WERI-Rb-1 (cell line): ENCODE measurements at regions not wholly inside any gene's neighbourhood (a gene's known extent, or its start where the extent isn't known, plus 50 kb on each side); places are given as distances from the start of the nearest gene placed in this dataset.
"Not testable (repeated sequence)": the region's sequence is repeated elsewhere in the genome, so short reads cannot be mapped to it uniquely, and the experiment has no call there.

Experiments
- DNase-seq: peaks from one replicate; pipeline ENCODE4 v3.0.0-alpha.2; 2020
- H3K27ac ChIP-seq: fragments of 250-450 bp; sonication (Bioruptor Pico); 2 replicates; pipeline ENCODE4 v1.5.1; 2020; ENCODE audit warnings: mild to moderate bottlenecking, moderate library complexity
- H3K27me3 ChIP-seq: fragments of 250-450 bp; sonication (Bioruptor Pico); 2 replicates; pipeline ENCODE4 v1.5.1; 2021; ENCODE audit warnings: mild to moderate bottlenecking, low read depth, moderate library complexity; ENCODE audit not compliant: insufficient read depth, severe bottlenecking
- H3K36me3 ChIP-seq: fragments of 250-450 bp; sonication (Bioruptor Pico); 2 replicates; pipeline ENCODE4 v1.5.1; 2020; ENCODE audit warnings: mild to moderate bottlenecking, moderate library complexity
- H3K4me3 ChIP-seq: 2 replicates; pipeline ENCODE4 v1.5.1; 2011; ENCODE audit warnings: low read depth, mild to moderate bottlenecking, control low read depth, low read length
- H3K9me3 ChIP-seq: fragments of 250-450 bp; sonication (Bioruptor Pico); 2 replicates; pipeline ENCODE4 v1.5.1; 2021; ENCODE audit warnings: mild to moderate bottlenecking, moderate library complexity; ENCODE audit not compliant: severe bottlenecking
- CTCF ChIP-seq: IDR thresholded peaks from 2 replicates; pipeline ENCODE4 v1.5.1; 2011; ENCODE audit warnings: low read depth, mild to moderate bottlenecking, control low read depth, inconsistent platforms, low read length

DNA sequence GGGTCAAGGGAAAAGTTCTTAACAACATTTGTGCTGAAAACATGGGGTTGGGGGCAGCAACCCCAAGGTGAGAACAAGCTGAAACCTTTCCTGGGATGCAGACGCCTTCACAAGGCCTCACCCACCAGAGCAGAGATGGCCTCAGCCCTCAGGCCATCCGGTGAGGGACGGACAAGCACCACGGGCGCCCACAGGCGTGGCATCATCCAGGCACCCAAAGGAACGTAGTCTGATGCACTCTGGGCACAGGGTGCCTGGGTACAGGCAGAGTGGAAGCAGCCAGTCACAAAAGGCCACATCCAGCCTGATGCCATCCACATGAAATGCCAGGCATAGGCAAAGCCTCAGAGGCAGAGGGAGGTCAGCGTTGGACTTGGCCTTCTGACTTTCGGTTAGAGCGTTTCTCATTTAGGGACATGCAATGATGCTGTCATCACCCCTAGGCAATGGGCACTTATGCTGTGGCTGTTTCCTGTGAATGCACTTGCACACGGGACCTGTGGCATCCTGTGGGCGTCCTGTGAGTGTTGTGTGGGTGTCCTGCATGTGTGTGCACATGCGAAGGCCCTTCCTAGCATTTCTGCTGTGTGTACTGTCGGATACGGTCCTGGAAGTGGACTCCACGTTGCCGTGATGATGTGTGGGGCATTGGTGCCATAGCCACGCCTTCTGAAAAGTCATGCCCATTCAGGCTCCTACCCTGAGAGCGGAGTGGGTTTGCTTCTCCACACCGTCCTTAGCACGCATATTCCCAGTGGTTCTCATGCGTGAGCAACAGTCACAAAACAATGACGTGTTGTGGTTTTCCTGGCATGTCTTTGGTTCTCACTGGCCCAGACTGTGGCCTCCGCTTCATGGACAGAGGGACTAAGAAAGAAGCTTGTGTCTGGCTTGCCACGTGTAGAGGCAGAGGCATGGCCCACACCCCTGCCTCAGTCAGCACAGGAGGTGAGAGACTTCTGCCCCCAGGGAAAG is 52.7 kb upstream of the ZNF469 start:
- no peaks in the 10 kb centered on the region for H3K27me3 ChIP-seq
- DNase-seq: no peak
- no peak overlapping the region for H3K4me3 ChIP-seq
- H3K36me3 ChIP-seq: no peaks in the 10 kb centered on the region
- H3K27ac ChIP-seq: no peak overlapping the region
- no peaks in the 10 kb centered on the region for H3K9me3 ChIP-seq
- no peak for TF ChIP-seq CTCF

GRCh38 chr16:88330971-88331890 is 51.5 kb upstream of the ZNF469 start:
- TF ChIP-seq CTCF: no peak
- DNase-seq: no peak
- Histone ChIP-seq H3K4me3 (no peak overlapping the region), H3K36me3 (no peaks in the 10 kb centered on the region), H3K27me3 (no peaks in the 10 kb centered on the region), H3K27ac (no peak overlapping the region), H3K9me3 (no peaks in the 10 kb centered on the region)

DNA sequence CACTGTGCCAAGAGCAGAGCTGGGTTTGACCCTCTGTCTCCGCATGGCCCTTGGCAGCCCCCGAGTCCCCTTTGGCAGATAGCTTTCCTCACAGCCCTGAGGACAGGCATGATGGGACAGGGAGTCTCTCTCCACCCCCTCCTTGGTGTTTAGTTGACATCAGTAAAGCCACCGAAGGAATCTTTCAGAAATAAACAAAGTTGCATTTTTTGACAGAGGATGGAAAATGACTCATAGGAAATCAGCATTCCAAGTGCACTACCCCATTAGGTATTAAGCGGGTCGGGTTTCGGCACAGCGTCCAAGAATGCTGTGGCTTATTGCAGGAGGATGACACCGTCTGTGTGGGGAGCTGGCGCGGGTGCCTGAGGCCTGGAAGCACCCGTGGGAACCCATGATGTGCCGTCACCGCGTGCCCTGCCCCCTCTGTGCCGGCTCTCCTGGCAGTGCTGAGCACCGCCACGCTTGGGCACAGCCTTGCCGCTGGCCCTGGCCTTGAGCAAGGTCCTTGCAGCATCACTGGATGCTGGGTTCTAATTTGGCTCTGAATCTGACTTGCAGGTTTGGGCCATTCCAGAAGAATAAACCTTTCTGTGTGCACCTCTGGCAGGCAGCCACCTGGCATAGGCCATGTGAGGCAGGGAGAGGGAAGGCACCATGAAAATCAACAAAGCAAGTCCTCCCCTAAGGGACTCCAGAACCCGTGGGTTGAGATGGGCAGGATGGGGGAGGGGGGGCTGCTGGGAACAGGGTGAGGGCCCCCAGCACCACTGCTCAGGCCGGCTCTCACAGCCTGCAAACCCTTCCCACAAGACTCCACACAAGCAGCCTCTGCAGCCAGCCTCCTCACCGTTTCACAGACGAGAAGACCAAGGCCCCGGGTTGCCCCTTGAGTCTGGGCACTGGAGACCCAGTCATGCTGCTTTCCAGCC is 50.5 kb upstream of the ZNF469 start:
- Histone ChIP-seq H3K36me3 (no peaks in the 10 kb centered on the region), H3K27me3 (no peaks in the 10 kb centered on the region), H3K4me3 (no peak overlapping the region), H3K27ac (no peak overlapping the region), H3K9me3 (no peaks in the 10 kb centered on the region)
- DNase-seq: no peak
- TF ChIP-seq CTCF: no peak

GRCh38 chr16:88332921-88333825 is 49.6 kb upstream of the ZNF469 start:
- not testable (repeated sequence) for H3K4me3 ChIP-seq

More at GRCh38 chr16:88332921-88333825, 49.6 kb upstream of the ZNF469 start:
- H3K9me3 ChIP-seq, DNase-seq, H3K36me3 ChIP-seq, H3K27ac ChIP-seq, H3K27me3 ChIP-seq: not testable (repeated sequence)
